ENCODE measurements at regions not wholly inside any gene's neighbourhood (a gene's known extent, or its start where the extent isn't known, plus 50 kb on each side); places are given as distances from the start of the nearest gene placed in this dataset.
"Not testable (repeated sequence)": the region's sequence is repeated elsewhere in the genome, so short reads cannot be mapped to it uniquely, and the experiment has no call there.

DNA sequence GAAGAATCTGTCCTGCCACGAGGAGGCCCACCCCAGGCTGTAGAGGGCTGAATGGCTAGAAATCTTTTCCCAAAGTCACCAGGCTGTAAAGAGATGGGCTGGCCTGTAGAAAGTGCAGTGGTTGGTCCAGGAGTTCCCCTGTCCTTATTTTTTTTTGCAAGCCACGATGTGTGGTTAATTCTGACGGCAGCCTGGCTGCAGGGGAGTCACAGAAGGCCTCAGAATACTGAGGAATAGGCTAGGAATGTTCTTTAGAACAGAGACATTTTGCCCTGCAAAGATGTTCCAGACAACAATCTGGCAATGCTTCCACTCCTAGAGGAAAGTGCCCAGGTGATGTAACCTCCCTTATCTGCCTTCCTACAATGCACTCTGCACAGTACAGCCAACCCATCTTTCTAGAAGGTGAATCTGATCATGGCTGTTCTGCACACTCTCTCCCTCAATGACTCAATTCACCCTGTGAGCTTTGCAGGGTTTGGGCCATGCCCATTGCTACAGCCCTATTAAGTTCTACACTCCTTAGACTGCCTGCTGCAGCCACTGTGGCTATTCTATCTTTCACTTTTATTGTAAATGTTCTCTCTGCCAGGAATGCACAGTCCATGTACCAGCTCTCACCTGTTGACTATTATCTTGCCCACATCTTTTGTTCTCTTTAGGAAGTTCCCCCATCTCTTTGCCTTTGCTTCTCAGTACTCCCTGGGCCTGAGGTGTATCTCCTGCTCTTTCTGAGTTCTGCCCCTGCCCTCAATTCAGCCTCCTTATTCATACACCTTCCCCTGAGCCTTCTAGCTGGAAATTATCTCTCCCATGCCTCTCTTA is 377.8 kb upstream of the CLINT1 start:
- Histone ChIP-seq H3K36me3 (no peaks in the 10 kb centered on the region), H3K27me3 (no peaks in the 10 kb centered on the region), H3K4me1 (no peaks in the 10 kb centered on the region), H3K9me3 (no peaks in the 10 kb centered on the region), H3K4me3 (no peak overlapping the region), H3K27ac (no peak overlapping the region)
- FAIRE-seq (no peak), DNase-seq (no peak), ATAC-seq (no peak)
- intact Hi-C loops (cut with DNase I): no loop called here
- WGBS, 2 donors: 60 to 71% methylated on average over 3 of the region's 3 CpGs
- TF ChIP-seq, protein P1, sequence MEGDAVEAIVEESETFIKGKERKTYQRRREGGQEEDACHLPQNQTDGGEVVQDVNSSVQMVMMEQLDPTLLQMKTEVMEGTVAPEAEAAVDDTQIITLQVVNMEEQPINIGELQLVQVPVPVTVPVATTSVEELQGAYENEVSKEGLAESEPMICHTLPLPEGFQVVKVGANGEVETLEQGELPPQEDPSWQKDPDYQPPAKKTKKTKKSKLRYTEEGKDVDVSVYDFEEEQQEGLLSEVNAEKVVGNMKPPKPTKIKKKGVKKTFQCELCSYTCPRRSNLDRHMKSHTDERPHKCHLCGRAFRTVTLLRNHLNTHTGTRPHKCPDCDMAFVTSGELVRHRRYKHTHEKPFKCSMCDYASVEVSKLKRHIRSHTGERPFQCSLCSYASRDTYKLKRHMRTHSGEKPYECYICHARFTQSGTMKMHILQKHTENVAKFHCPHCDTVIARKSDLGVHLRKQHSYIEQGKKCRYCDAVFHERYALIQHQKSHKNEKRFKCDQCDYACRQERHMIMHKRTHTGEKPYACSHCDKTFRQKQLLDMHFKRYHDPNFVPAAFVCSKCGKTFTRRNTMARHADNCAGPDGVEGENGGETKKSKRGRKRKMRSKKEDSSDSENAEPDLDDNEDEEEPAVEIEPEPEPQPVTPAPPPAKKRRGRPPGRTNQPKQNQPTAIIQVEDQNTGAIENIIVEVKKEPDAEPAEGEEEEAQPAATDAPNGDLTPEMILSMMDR (IDR thresholded peaks at IDR 0.05): no peak

DNA sequence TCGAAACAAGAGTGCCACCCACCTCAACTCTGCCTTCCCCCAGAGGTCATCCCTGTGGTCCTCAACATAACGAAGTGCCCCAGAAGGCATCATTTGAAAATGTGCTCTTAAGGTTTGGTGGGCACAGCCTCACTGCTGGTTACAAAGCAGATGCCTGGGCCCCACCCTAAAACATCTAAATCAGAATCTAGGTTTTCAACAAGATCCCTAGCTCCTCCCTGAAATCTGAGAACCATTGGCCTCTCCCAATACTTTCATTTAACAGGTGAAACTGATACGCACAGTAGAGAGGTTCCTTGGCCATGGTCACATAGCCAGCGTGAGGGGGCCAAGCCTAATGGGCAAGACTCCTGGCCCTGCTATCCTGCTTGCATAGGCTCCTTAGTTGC is 376.2 kb upstream of the CLINT1 start:
- TF ChIP-seq, protein P1 (IDR thresholded peaks at IDR 0.05): no peak
- DNase-seq (no peak), ATAC-seq (no peak), FAIRE-seq (no peak)
- Histone ChIP-seq H3K4me1 (no peaks in the 10 kb centered on the region), H3K27me3 (no peaks in the 10 kb centered on the region), H3K27ac (no peak overlapping the region), H3K36me3 (no peaks in the 10 kb centered on the region), H3K4me3 (no peak overlapping the region), H3K9me3 (no peaks in the 10 kb centered on the region)
- 78 to 86% methylated on average over 4 of the region's 4 CpGs for WGBS, 2 donors
- intact Hi-C loops (cut with DNase I): no loop called here

DNA sequence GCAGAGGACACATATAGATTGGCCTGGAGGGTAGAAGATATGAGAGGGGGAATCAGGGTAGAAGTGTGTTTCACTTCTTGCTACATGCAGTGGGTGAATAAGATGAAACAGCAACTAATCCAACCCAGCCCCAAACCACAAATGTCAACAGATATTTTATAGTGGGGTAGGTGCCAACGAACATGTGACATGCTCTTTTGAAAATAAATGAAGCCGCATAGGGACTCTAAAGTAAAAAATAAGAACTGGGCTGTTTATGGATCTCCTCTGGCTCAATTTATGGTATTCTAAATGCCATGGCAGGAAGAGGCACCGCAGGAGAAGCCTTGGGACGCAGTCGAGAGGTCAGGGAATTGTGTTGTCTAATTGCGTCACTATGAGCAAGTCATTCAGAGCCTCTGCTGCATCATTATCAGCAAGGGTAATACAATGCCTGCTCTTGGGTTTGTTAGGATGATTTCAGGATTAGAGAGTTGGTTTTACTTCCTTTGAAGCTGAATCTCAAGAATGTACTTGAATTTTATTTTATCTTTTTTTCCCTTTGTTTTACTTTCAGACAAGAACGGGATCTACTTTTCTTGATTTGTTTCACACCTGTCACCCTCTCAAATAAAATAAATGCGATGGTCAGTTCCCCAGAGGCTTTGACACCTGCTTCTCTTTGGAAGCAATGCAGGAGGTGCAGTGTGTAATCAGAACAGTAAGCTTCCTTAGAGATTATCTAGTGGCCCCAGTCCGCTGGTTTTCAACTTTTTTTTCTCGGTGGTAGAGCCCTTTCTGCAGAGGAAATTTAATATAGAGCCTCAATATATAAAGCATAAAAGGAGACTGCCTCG is 375.6 kb upstream of the CLINT1 start:
- TF ChIP-seq, protein P1 (IDR thresholded peaks at IDR 0.05): no peak
- Histone ChIP-seq H3K9me3 (no peaks in the 10 kb centered on the region), H3K4me3 (no peak overlapping the region), H3K27me3 (no peaks in the 10 kb centered on the region), H3K27ac (no peak overlapping the region), H3K36me3 (no peaks in the 10 kb centered on the region), H3K4me1 (no peaks in the 10 kb centered on the region)
- DNase-seq (no peak), FAIRE-seq (no peak), ATAC-seq (peak in 1 of 4 donors; percentile 38)
- WGBS, 2 donors: 60 to 74% methylated on average over 11 of the region's 11 CpGs
- intact Hi-C loops (cut with DNase I): no loop called here

DNA sequence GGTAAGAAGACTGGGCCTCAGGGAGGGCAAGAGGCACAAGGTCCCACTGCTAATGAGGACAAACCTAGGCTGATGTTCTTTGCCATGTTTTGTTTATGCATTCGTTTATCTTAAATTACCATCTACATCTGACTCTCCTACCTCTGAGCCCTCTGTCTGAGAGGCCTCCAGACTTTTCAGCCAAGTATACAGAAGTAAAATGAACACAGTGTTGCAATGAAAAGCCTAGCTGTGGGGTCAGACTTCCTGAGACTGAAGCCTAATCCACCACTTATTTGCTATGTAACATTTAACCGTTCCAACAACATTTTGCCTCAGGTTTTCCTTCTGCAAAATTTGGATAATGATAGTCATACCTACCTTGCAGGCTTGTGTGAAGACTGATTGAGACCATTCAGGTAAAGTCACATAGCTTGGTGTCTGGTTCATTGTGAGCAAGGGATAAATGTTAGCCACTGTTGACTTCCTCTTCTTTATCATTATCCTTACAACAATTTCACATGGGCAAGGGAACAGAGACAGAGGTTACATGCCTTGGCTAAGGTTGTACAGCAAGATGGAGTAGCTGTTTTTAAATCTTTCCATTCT is 374.9 kb upstream of the CLINT1 start:
- Histone ChIP-seq H3K4me1 (no peaks in the 10 kb centered on the region), H3K27me3 (no peaks in the 10 kb centered on the region), H3K4me3 (no peak overlapping the region), H3K27ac (no peak overlapping the region), H3K36me3 (no peaks in the 10 kb centered on the region), H3K9me3 (no peaks in the 10 kb centered on the region)
- WGBS, 2 donors: 74 to 84% methylated on average over 2 of the region's 2 CpGs
- TF ChIP-seq, protein P1 (IDR thresholded peaks at IDR 0.05): no peak
- ATAC-seq: peak in 1 of 4 donors; percentile 43
- no peak for FAIRE-seq
- intact Hi-C loops (cut with DNase I): no loop called here
- no peak for DNase-seq

DNA sequence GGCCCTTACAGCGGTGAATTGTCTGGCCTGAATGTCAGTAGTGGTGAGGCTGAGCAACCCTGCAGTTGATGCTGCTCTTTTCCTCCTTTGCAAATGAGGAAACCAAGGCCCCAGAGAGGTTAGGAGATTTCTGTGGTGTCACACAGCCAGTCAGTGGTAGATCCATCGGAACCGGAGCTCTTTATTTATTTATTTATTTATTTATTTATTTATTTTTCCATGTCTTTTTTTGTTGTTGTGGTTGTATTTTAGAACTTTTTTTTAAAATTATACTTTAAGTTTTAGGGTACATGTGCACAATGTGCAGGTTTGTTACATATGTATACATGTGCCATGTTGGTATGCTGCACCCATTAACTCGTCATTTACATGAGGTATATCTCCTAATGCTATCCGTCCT is 368.4 kb upstream of the CLINT1 start:
- H3K27me3 ChIP-seq; H3K4me3 ChIP-seq; FAIRE-seq; intact Hi-C loops (cut with DNase I); DNase-seq; H3K27ac ChIP-seq; ATAC-seq; H3K4me1 ChIP-seq; H3K36me3 ChIP-seq; H3K9me3 ChIP-seq: not testable (repeated sequence)
- WGBS, 2 donors: 79 to 85% methylated on average over 5 of the region's 5 CpGs

Data from pancreas (tissue), 10 donors.